Stimulated activated CD8-positive, alpha-beta memory T cell treated with anti-CD3 and anti-CD28 coated beads, Interleukin-2, amount 100 ng/mL, for 48 hours (primary cell): ENCODE measurements at regions not wholly inside any gene's neighbourhood (a gene's known extent, or its start where the extent isn't known, plus 50 kb on each side); places are given as distances from the start of the nearest gene placed in this dataset.

ENCODE experiments used
- DNase-seq, 2 donors: peaks; one replicate each; pipeline ENCODE4 v3.0.0-alpha.2; 2020; ENCODE audit warnings: low read depth in 2 of 2

GRCh38 chr5:152882621-152883020 is 477.5 kb upstream of the NMUR2 start:
- no peak for DNase-seq

GRCh38 chr5:152883066-152883775 is 478.1 kb upstream of the NMUR2 start:
- no peak for DNase-seq

GRCh38 chr5:152884006-152884405 is 478.9 kb upstream of the NMUR2 start:
- DNase-seq: no peak

GRCh38 chr5:152900332-152900731 is 495.3 kb upstream of the NMUR2 start:
- DNase-seq: no peak

- DNase-seq: no peak
Measured at GRCh38 chr5:152901754-152902153, 496.7 kb upstream of the NMUR2 start.

GRCh38 chr5:152905286-152905685 is 500.2 kb upstream of the NMUR2 start:
- DNase-seq: no peak

- DNase-seq: no peak
Measured at GRCh38 chr5:152907488-152908245, 502.6 kb upstream of the NMUR2 start.

GRCh38 chr5:152912924-152913323 is 507.8 kb upstream of the NMUR2 start:
- DNase-seq: no peak

- DNase-seq: no peak
Measured at GRCh38 chr5:152932621-152933020, 527.5 kb upstream of the NMUR2 start.

GRCh38 chr5:152933056-152933455 is 528.0 kb upstream of the NMUR2 start:
- DNase-seq: no peak

- no peak for DNase-seq
Measured at GRCh38 chr5:152938630-152939029, 533.6 kb upstream of the NMUR2 start.

- no peak for DNase-seq
Measured at GRCh38 chr5:152942633-152943336, 537.7 kb upstream of the NMUR2 start.

- no peak for DNase-seq
Measured at GRCh38 chr5:152953788-152954483, 536.5 kb upstream of the GRIA1 start.

- DNase-seq: no peak
Measured at GRCh38 chr5:152956943-152957613, 533.4 kb upstream of the GRIA1 start.

GRCh38 chr5:152978141-152978835 is 512.2 kb upstream of the GRIA1 start:
- no peak for DNase-seq

GRCh38 chr5:152987131-152987530 is 503.3 kb upstream of the GRIA1 start:
- no peak for DNase-seq

- no peak for DNase-seq
Measured at GRCh38 chr5:152990217-152990616, 500.3 kb upstream of the GRIA1 start.

- no peak for DNase-seq
Measured at GRCh38 chr5:152990649-152991048, 499.8 kb upstream of the GRIA1 start.

- DNase-seq: no peak
Measured at GRCh38 chr5:152994033-152994680, 496.3 kb upstream of the GRIA1 start.

GRCh38 chr5:152995214-152995725 is 495.2 kb upstream of the GRIA1 start:
- DNase-seq: no peak
